ENCODE measurements at regions not wholly inside any gene's neighbourhood (a gene's known extent, or its start where the extent isn't known, plus 50 kb on each side); places are given as distances from the start of the nearest gene placed in this dataset.

- intact Hi-C loops (cut with DNase I): no loop called here
- 83% methylated on average over 7 of the region's 7 CpGs for WGBS
- peaks cover 0 to 11% (median 7%) of the 10 kb centered on the region in 4 donors for H3K4me1 ChIP-seq
- no peak for DNase-seq (ENCODE audit: extremely low spot score)
- H3K4me3 ChIP-seq: no peak overlapping the region
- TF ChIP-seq CTCF (IDR thresholded peaks at IDR 0.05) (no peak), POLR2A (IDR thresholded peaks at IDR 0.05; ENCODE audit: low read depth) (no peak)
- no peaks in the 10 kb centered on the region for H3K36me3 ChIP-seq
- no peak overlapping the region for H3K27ac ChIP-seq (replicated peaks in 1 of 4)
- peaks cover 0 to 69% (median 0%) of the 10 kb centered on the region in 4 donors for H3K27me3 ChIP-seq
- H3K9me3 ChIP-seq: peaks cover 0 to 5% (median 0%) of the 10 kb centered on the region in 4 donors
Measured at GRCh38 chr20:57087705-57088104, 178.7 kb downstream of the BMP7 start.

DNA sequence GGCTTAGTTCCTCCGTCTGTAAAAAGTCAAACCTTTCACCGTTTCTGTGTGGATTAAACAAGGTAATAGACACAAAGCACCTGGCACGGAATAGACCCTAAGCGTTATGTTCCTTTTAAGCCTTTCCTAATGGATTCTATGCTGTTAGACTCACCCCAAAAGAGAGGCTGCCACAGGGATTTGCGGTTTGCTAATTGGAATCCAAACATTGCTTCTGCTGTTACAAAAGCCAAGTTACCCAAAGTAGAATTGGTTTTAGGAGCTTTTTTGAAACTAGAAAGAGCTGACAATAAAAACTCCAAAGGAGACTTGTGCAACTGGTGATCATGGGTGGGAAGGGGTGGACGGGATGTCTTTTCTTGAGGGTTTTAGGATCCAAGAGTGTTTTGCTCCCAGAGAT lies 178.0 kb downstream of the BMP7 start:
- TF ChIP-seq POLR2AphosphoS5 (IDR thresholded peaks at IDR 0.05) (no peak), CTCF (IDR thresholded peaks at IDR 0.05) (no peak)
- DNase-seq (ENCODE audit: extremely low spot score): no peak
- Histone ChIP-seq H3K9me3 (peaks cover 0 to 5% (median 0%) of the 10 kb centered on the region in 4 donors), H3K27me3 (peaks cover 0 to 70% (median 0%) of the 10 kb centered on the region in 4 donors), H3K4me1 (peaks cover 0 to 11% (median 7%) of the 10 kb centered on the region in 4 donors), H3K4me3 (no peak overlapping the region), H3K36me3 (no peaks in the 10 kb centered on the region), H3K27ac (replicated peaks in 1 of 4) (no peak overlapping the region)
- WGBS: 46% methylated on average over 6 of the region's 6 CpGs
- intact Hi-C loops (cut with DNase I): no loop called here

- no peak for DNase-seq (ENCODE audit: extremely low spot score)
- H3K27me3 ChIP-seq: peaks cover 0 to 66% (median 0%) of the 10 kb centered on the region in 4 donors
- intact Hi-C loops (cut with DNase I): loop anchor here (1.0 kb wide), 1 partner anchor 257 kb away; no protein-coding TSS in a partner anchor
Measured at GRCh38 chr20:57089699-57090144, 176.7 kb downstream of the BMP7 start.

GRCh38 chr20:57090590-57091560 lies 175.6 kb downstream of the BMP7 start:
- Histone ChIP-seq H3K36me3 (no peaks in the 10 kb centered on the region), H3K9me3 (peaks cover 0 to 5% (median 0%) of the 10 kb centered on the region in 4 donors), H3K4me3 (no peak overlapping the region), H3K27ac (replicated peaks in 1 of 4) (no peak overlapping the region), H3K4me1 (peaks cover 0 to 11% (median 7%) of the 10 kb centered on the region in 4 donors), H3K27me3 (peaks cover 0 to 57% (median 0%) of the 10 kb centered on the region in 4 donors)
- intact Hi-C loops (cut with DNase I): loop anchor here (1.0 kb wide), 1 partner anchor 255 kb away; no protein-coding TSS in a partner anchor
- TF ChIP-seq POLR2AphosphoS5 (IDR thresholded peaks at IDR 0.05) (no peak), POLR2A (IDR thresholded peaks at IDR 0.05; ENCODE audit: low read depth) (no peak), CTCF (IDR thresholded peaks at IDR 0.05) (no peak), EP300 (IDR thresholded peaks at IDR 0.05) (no peak)
- WGBS: 83% methylated on average over 25 of the region's 25 CpGs
- DNase-seq (ENCODE audit: extremely low spot score): no peak

More at GRCh38 chr20:57089699-57090144, 176.7 kb downstream of the BMP7 start:
- Histone ChIP-seq H3K9me3 (peaks cover 0 to 5% (median 0%) of the 10 kb centered on the region in 4 donors), H3K27ac (replicated peaks in 1 of 4) (no peak overlapping the region), H3K36me3 (no peaks in the 10 kb centered on the region), H3K4me1 (peaks cover 0 to 11% (median 7%) of the 10 kb centered on the region in 4 donors), H3K4me3 (no peak overlapping the region)
- no peak for TF ChIP-seq EP300 (IDR thresholded peaks at IDR 0.05)
- TF ChIP-seq CTCF (IDR thresholded peaks at IDR 0.05): peak; percentile 80 to 94 (median 88)
- TF ChIP-seq POLR2AphosphoS5 (IDR thresholded peaks at IDR 0.05): no peak
- WGBS: 37% methylated on average over 2 of the region's 12 CpGs

All from esophagus muscularis mucosa (tissue), 4 donors.